ENCODE measurements at regions not wholly inside any gene's neighbourhood (a gene's known extent, or its start where the extent isn't known, plus 50 kb on each side); places are given as distances from the start of the nearest gene placed in this dataset.

DNA sequence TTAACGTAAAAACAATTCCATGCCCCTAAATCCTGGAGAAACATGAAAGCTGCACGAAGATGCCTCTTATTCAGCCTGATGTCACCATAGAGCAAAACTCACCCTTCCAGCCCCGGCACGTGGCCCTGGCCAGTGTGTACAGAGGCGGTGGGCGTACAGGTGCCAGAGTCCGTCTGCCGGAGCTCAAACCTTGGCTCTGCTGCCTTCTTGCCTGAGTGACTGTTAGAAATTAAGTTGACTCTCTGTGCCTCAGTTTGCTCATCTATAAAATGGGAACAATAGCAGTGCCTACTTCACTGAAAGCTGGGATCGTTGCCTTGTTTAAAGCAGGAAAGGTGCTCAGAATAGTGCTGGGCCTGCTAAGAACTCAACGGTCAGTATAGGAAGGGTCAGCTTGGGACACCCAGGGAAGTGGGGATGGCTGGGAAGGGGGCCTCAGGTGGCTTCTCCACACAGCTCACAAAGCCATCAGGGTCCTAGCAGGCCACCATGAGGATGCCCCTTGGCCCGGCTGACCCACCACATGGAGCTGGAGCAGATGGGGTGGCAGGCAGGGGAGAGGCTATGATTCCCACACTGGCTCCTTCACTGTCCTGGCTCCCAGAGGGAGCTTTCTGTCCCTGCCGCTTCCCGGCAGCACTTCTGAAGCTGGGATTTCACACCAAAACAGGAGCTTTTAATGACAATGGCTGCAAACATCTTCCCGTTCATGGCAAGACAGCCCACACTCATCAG is 237.2 kb downstream of the NPHP4 start:
- Histone ChIP-seq H4K20me1 (ENCODE audit: control insufficient read depth, insufficient read depth, low read depth, low read length) (no peaks in the 10 kb centered on the region), H3K4me2 (ENCODE audit: low read length) (no peak overlapping the region), H3K27ac (ENCODE audit: low read depth, low read length) (no peak overlapping the region), H3K9me2 (replicated peaks; ENCODE audit: control insufficient read depth, low read length) (no peaks in the 10 kb centered on the region), H3K9me3 (ENCODE audit: control insufficient read depth, insufficient read depth, low read length) (no peaks in the 10 kb centered on the region), H3K36me3 (ENCODE audit: control insufficient read depth, low read length) (no peaks in the 10 kb centered on the region), H3K27me3 (ENCODE audit: control insufficient read depth, low read length) (no peaks in the 10 kb centered on the region), H3K4me1 (ENCODE audit: control insufficient read depth, low read length) (no peaks in the 10 kb centered on the region), H3K79me2 (ENCODE audit: control insufficient read depth, low read length) (no peaks in the 10 kb centered on the region), H3K4me3 (ENCODE audit: low read length) (no peak overlapping the region), H3F3A (ENCODE audit: control insufficient read depth, insufficient read depth) (no peaks in the 10 kb centered on the region)
- no peak for TF ChIP-seq EZH2phosphoT487 (IDR thresholded peaks at IDR 0.05; ENCODE audit: borderline replicate concordance, low read length)
- TF ChIP-seq, protein P1, sequence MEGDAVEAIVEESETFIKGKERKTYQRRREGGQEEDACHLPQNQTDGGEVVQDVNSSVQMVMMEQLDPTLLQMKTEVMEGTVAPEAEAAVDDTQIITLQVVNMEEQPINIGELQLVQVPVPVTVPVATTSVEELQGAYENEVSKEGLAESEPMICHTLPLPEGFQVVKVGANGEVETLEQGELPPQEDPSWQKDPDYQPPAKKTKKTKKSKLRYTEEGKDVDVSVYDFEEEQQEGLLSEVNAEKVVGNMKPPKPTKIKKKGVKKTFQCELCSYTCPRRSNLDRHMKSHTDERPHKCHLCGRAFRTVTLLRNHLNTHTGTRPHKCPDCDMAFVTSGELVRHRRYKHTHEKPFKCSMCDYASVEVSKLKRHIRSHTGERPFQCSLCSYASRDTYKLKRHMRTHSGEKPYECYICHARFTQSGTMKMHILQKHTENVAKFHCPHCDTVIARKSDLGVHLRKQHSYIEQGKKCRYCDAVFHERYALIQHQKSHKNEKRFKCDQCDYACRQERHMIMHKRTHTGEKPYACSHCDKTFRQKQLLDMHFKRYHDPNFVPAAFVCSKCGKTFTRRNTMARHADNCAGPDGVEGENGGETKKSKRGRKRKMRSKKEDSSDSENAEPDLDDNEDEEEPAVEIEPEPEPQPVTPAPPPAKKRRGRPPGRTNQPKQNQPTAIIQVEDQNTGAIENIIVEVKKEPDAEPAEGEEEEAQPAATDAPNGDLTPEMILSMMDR (IDR thresholded peaks at IDR 0.05; ENCODE audit: low read depth, low read length, poor library complexity, severe bottlenecking), result no peak

DNA sequence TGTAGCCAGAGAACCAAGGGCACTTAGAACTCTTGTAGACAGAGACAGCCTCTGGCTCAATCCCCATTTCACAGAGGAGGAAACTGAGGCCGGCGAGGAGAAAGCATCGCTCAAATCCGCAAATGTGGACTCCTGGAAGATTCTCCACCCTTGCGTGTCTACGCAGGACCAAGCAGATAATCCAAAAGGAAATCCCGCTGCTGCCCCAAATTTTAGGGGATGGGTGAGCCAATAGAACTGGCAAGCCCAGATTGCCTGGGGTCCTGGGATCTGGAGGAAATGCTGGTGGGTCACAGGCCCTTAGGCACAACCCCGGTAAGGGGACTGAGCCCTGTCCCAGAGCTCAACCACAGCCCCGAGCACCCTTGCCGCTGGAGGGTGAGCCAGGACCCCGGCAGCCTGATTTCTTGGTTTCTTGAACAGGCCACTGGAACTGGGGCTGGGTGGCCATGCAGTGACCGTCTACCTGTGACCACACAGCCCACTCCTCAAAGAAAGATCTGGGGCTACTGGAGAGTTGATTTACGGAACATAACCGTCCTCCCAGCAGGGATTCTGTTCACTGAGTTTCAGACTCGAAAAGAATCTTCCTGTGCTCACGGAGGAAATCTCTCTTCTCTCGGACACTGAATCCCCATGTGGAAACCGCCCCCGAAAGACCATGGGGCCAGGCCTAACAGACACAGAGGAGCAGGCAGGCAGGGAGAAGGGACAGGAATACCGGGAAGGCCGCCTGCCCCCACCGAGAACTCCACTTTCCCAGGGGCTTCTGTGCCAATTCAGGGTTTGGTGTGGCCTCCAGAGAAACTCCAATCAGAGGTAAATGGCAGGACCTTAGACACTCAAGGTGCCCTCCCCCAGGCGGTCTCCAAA is 238.4 kb downstream of the NPHP4 start:
- H4K20me1 ChIP-seq (ENCODE audit: control insufficient read depth, insufficient read depth, low read depth, low read length), result no peaks in the 10 kb centered on the region
- TF ChIP-seq EZH2phosphoT487 (IDR thresholded peaks at IDR 0.05; ENCODE audit: borderline replicate concordance, low read length), result no peak
- TF ChIP-seq, protein P1 (IDR thresholded peaks at IDR 0.05; ENCODE audit: low read depth, low read length, poor library complexity, severe bottlenecking), result no peak
- no peaks in the 10 kb centered on the region for H3K9me3 ChIP-seq (ENCODE audit: control insufficient read depth, insufficient read depth, low read length)
- no peaks in the 10 kb centered on the region for H3K36me3 ChIP-seq (ENCODE audit: control insufficient read depth, low read length)
- H3K27ac ChIP-seq (ENCODE audit: low read depth, low read length), result no peak overlapping the region
- no peaks in the 10 kb centered on the region for H3F3A ChIP-seq (ENCODE audit: control insufficient read depth, insufficient read depth)
- H3K79me2 ChIP-seq (ENCODE audit: control insufficient read depth, low read length), result no peaks in the 10 kb centered on the region
- H3K4me3 ChIP-seq (ENCODE audit: low read length), result no peak overlapping the region
- no peaks in the 10 kb centered on the region for H3K4me1 ChIP-seq (ENCODE audit: control insufficient read depth, low read length)
- no peaks in the 10 kb centered on the region for H3K27me3 ChIP-seq (ENCODE audit: control insufficient read depth, low read length)
- no peaks in the 10 kb centered on the region for H3K9me2 ChIP-seq (replicated peaks; ENCODE audit: control insufficient read depth, low read length)
- no peak overlapping the region for H3K4me2 ChIP-seq (ENCODE audit: low read length)

DNA sequence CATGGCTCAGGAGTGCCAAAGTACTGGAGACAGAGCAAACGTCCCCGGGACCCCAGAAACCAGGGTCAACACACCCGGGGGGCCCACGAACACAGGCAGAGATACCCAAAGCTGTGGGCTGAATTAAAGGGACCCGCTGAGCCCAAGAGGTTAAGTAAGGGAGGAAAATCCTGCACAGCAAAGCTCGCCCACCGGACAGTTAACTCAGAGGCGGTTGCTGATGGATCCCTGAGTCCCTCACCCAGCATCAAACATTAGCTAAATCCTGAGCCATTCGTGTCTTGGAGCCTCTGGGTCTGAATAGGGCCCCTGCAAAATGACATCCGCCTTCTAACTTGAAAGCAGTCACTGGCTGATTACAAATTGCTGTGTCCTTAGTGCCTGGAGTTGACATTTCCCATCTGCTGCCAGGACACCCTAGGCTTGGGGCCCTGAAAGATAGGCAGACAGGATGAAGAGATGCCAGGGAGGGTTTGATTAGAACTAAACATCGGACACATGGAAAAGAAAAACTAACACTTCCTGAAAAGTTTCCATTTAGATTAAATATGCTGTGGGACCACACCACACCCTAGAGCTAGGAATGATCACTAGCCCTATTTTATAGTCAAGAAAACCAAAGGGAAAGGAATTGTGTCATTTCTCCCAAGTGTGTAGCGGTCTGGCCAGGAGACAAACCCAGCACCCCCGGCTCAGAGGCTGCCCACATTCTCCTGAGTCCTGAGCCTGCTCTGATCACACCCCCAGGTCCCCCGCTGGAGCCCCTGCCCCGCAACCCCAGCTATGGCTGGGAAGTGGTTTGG is 239.3 kb downstream of the NPHP4 start:
- Histone ChIP-seq H3K4me2 (ENCODE audit: low read length) (no peak overlapping the region), H3K27me3 (ENCODE audit: control insufficient read depth, low read length) (no peaks in the 10 kb centered on the region)

More for the DNA sequence above, 239.3 kb downstream of the NPHP4 start:
- Histone ChIP-seq H3K9me3 (ENCODE audit: control insufficient read depth, insufficient read depth, low read length) (no peaks in the 10 kb centered on the region), H3K4me3 (ENCODE audit: low read length) (no peak overlapping the region), H3K79me2 (ENCODE audit: control insufficient read depth, low read length) (no peaks in the 10 kb centered on the region), H3F3A (ENCODE audit: control insufficient read depth, insufficient read depth) (no peaks in the 10 kb centered on the region), H3K9me2 (replicated peaks; ENCODE audit: control insufficient read depth, low read length) (no peaks in the 10 kb centered on the region), H3K36me3 (ENCODE audit: control insufficient read depth, low read length) (no peaks in the 10 kb centered on the region), H4K20me1 (ENCODE audit: control insufficient read depth, insufficient read depth, low read depth, low read length) (no peaks in the 10 kb centered on the region), H3K4me1 (ENCODE audit: control insufficient read depth, low read length) (no peaks in the 10 kb centered on the region), H3K27ac (ENCODE audit: low read depth, low read length) (no peak overlapping the region)
- TF ChIP-seq, protein P1 (IDR thresholded peaks at IDR 0.05; ENCODE audit: low read depth, low read length, poor library complexity, severe bottlenecking), result no peak
- no peak for TF ChIP-seq EZH2phosphoT487 (IDR thresholded peaks at IDR 0.05; ENCODE audit: borderline replicate concordance, low read length)

Measured in DOHH2 (cell line).